ENCODE measurements at regions not wholly inside any gene's neighbourhood (a gene's known extent, or its start where the extent isn't known, plus 50 kb on each side); places are given as distances from the start of the nearest gene placed in this dataset.

GRCh38 chr15:98134905-98135304, 174.4 kb downstream of the ARRDC4 start:
- TF ChIP-seq SIN3A (IDR thresholded peaks at IDR 0.05; ENCODE audit: borderline replicate concordance, insufficient read depth, low read length) (no peak), POLR2AphosphoS5 (IDR thresholded peaks at IDR 0.05; ENCODE audit: low read depth, low read length) (no peak), FOXP2 (optimal IDR thresholded peaks at IDR 0.05; ENCODE audit: borderline replicate concordance, extremely low read depth, extremely low read length, insufficient read depth) (no peak), TAF1 (IDR thresholded peaks at IDR 0.05; ENCODE audit: borderline replicate concordance, insufficient read depth, low read length) (no peak), REST (IDR thresholded peaks at IDR 0.05; ENCODE audit: insufficient read depth in 1 of 2, low read depth in 2 of 2, low read length in 2 of 2) (no peak)

- TF ChIP-seq SIN3A (IDR thresholded peaks at IDR 0.05; ENCODE audit: borderline replicate concordance, insufficient read depth, low read length) (no peak), FOXP2 (optimal IDR thresholded peaks at IDR 0.05; ENCODE audit: borderline replicate concordance, extremely low read depth, extremely low read length, insufficient read depth) (no peak), REST (IDR thresholded peaks at IDR 0.05; ENCODE audit: insufficient read depth in 1 of 2, low read depth in 2 of 2, low read length in 2 of 2) (no peak), POLR2AphosphoS5 (IDR thresholded peaks at IDR 0.05; ENCODE audit: low read depth, low read length) (no peak), TAF1 (IDR thresholded peaks at IDR 0.05; ENCODE audit: borderline replicate concordance, insufficient read depth, low read length) (no peak)
Measured at GRCh38 chr15:98138910-98139309, 178.4 kb downstream of the ARRDC4 start.

GRCh38 chr15:98139337-98139736, 178.8 kb downstream of the ARRDC4 start:
- no peak for TF ChIP-seq TAF1 (IDR thresholded peaks at IDR 0.05; ENCODE audit: borderline replicate concordance, insufficient read depth, low read length)
- no peak for TF ChIP-seq SIN3A (IDR thresholded peaks at IDR 0.05; ENCODE audit: borderline replicate concordance, insufficient read depth, low read length)
- TF ChIP-seq FOXP2 (optimal IDR thresholded peaks at IDR 0.05; ENCODE audit: borderline replicate concordance, extremely low read depth, extremely low read length, insufficient read depth): no peak
- no peak for TF ChIP-seq POLR2AphosphoS5 (IDR thresholded peaks at IDR 0.05; ENCODE audit: low read depth, low read length)
- no peak for TF ChIP-seq REST (IDR thresholded peaks at IDR 0.05; ENCODE audit: insufficient read depth in 1 of 2, low read depth in 2 of 2, low read length in 2 of 2)

GRCh38 chr15:98142572-98142971, 182.1 kb downstream of the ARRDC4 start:
- TF ChIP-seq REST (IDR thresholded peaks at IDR 0.05; ENCODE audit: insufficient read depth in 1 of 2, low read depth in 2 of 2, low read length in 2 of 2) (no peak), TAF1 (IDR thresholded peaks at IDR 0.05; ENCODE audit: borderline replicate concordance, insufficient read depth, low read length) (no peak), POLR2AphosphoS5 (IDR thresholded peaks at IDR 0.05; ENCODE audit: low read depth, low read length) (no peak), SIN3A (IDR thresholded peaks at IDR 0.05; ENCODE audit: borderline replicate concordance, insufficient read depth, low read length) (no peak), FOXP2 (optimal IDR thresholded peaks at IDR 0.05; ENCODE audit: borderline replicate concordance, extremely low read depth, extremely low read length, insufficient read depth) (no peak)

GRCh38 chr15:98143116-98143515, 182.6 kb downstream of the ARRDC4 start:
- TF ChIP-seq POLR2AphosphoS5 (IDR thresholded peaks at IDR 0.05; ENCODE audit: low read depth, low read length) (no peak), TAF1 (IDR thresholded peaks at IDR 0.05; ENCODE audit: borderline replicate concordance, insufficient read depth, low read length) (no peak), REST (IDR thresholded peaks at IDR 0.05; ENCODE audit: insufficient read depth in 1 of 2, low read depth in 2 of 2, low read length in 2 of 2) (no peak), FOXP2 (optimal IDR thresholded peaks at IDR 0.05; ENCODE audit: borderline replicate concordance, extremely low read depth, extremely low read length, insufficient read depth) (no peak), SIN3A (IDR thresholded peaks at IDR 0.05; ENCODE audit: borderline replicate concordance, insufficient read depth, low read length) (no peak)

All from PFSK-1 (cell line).